ENCODE measurements at regions not wholly inside any gene's neighbourhood (a gene's known extent, or its start where the extent isn't known, plus 50 kb on each side); places are given as distances from the start of the nearest gene placed in this dataset.

GRCh38 chr17:71302721-71303549 lies 817.9 kb upstream of the SOX9 start:
- POLR2A ChIA-PET, result no interaction called here

GRCh38 chr17:71304498-71305158 lies 816.2 kb upstream of the SOX9 start:
- Mint-ChIP-seq H3K27me3 (no peaks in the 10 kb centered on the region), H3K36me3 (peaks cover 0 to 2% (median 0%) of the 10 kb centered on the region in 3 donors), H3K27ac (no peak overlapping the region), H3K4me3 (no peak overlapping the region), H3K4me1 (no peaks in the 10 kb centered on the region), H3K9me3 (peaks cover 14 to 31% (median 24%) of the 10 kb centered on the region in 5 donors)
- Histone ChIP-seq H3K4me1 (ENCODE audit: insufficient read depth, low read length) (no peaks in the 10 kb centered on the region), H3K4me3 (ENCODE audit: low read length) (no peak overlapping the region), H3K9me3 (ENCODE audit: low read length) (no peaks in the 10 kb centered on the region), H3K27me3 (ENCODE audit: insufficient read depth, low read length, poor library complexity, severe bottlenecking) (no peaks in the 10 kb centered on the region), H3K36me3 (ENCODE audit: insufficient read depth, low read length) (no peaks in the 10 kb centered on the region), H3K27ac (ENCODE audit: low read depth, low read length) (no peak overlapping the region)
- DNase-seq, result no peak
- CTCF ChIA-PET, result no interaction called here
- POLR2A ChIA-PET, result no interaction called here

More at GRCh38 chr17:71302721-71303549, 817.9 kb upstream of the SOX9 start:
- CTCF ChIA-PET, result interaction anchor here (1.4 kb wide), 1 partner anchor 13 kb away, joined by 3 read pairs; no protein-coding TSS in a partner anchor
- Histone ChIP-seq H3K27me3 (ENCODE audit: insufficient read depth, low read length, poor library complexity, severe bottlenecking) (no peaks in the 10 kb centered on the region), H3K9me3 (ENCODE audit: low read length) (no peaks in the 10 kb centered on the region), H3K4me3 (ENCODE audit: low read length) (no peak overlapping the region), H3K36me3 (ENCODE audit: insufficient read depth, low read length) (no peaks in the 10 kb centered on the region), H3K27ac (ENCODE audit: low read depth, low read length) (no peak overlapping the region), H3K4me1 (ENCODE audit: insufficient read depth, low read length) (no peaks in the 10 kb centered on the region)
- Mint-ChIP-seq H3K27ac (no peak overlapping the region), H3K9me3 (peaks cover 10 to 26% (median 20%) of the 10 kb centered on the region in 5 donors), H3K4me1 (no peaks in the 10 kb centered on the region), H3K4me3 (no peak overlapping the region), H3K27me3 (no peaks in the 10 kb centered on the region), H3K36me3 (peaks cover 0 to 2% (median 0%) of the 10 kb centered on the region in 3 donors)
- no peak for DNase-seq

- CTCF ChIA-PET, result no interaction called here
- H3K27ac ChIP-seq (ENCODE audit: low read depth, low read length), result no peak overlapping the region
- DNase-seq, result no peak
- H3K9me3 ChIP-seq (ENCODE audit: low read length), result no peaks in the 10 kb centered on the region
- no peaks in the 10 kb centered on the region for H3K4me1 ChIP-seq (ENCODE audit: insufficient read depth, low read length)
- POLR2A ChIA-PET, result no interaction called here
- no peaks in the 10 kb centered on the region for H3K27me3 ChIP-seq (ENCODE audit: insufficient read depth, low read length, poor library complexity, severe bottlenecking)
- Mint-ChIP-seq H3K4me1 (no peaks in the 10 kb centered on the region), H3K9me3 (peaks cover 1 to 35% (median 3%) of the 10 kb centered on the region in 5 donors), H3K27ac (no peak overlapping the region), H3K36me3 (no peaks in the 10 kb centered on the region), H3K27me3 (no peaks in the 10 kb centered on the region), H3K4me3 (no peak overlapping the region)
- no peak overlapping the region for H3K4me3 ChIP-seq (ENCODE audit: low read length)
- H3K36me3 ChIP-seq (ENCODE audit: insufficient read depth, low read length), result no peaks in the 10 kb centered on the region
Observed at GRCh38 chr17:71313866-71314265, 807.0 kb upstream of the SOX9 start.

- ChIA-PET CTCF (no interaction called here), POLR2A (no interaction called here)
- no peaks in the 10 kb centered on the region for H3K9me3 ChIP-seq (ENCODE audit: low read length)
- no peaks in the 10 kb centered on the region for H3K4me1 Mint-ChIP-seq
- H3K9me3 Mint-ChIP-seq, result peaks cover 0 to 27% (median 2%) of the 10 kb centered on the region in 5 donors
- H3K4me1 ChIP-seq (ENCODE audit: insufficient read depth, low read length), result no peaks in the 10 kb centered on the region
- H3K36me3 ChIP-seq (ENCODE audit: insufficient read depth, low read length), result no peaks in the 10 kb centered on the region
- DNase-seq, result no peak
- no peak overlapping the region for H3K4me3 Mint-ChIP-seq
- H3K4me3 ChIP-seq (ENCODE audit: low read length), result no peak overlapping the region
- H3K36me3 Mint-ChIP-seq, result no peaks in the 10 kb centered on the region
- no peak overlapping the region for H3K27ac Mint-ChIP-seq
- no peak overlapping the region for H3K27ac ChIP-seq (ENCODE audit: low read depth, low read length)
- no peaks in the 10 kb centered on the region for H3K27me3 Mint-ChIP-seq
- H3K27me3 ChIP-seq (ENCODE audit: insufficient read depth, low read length, poor library complexity, severe bottlenecking), result no peaks in the 10 kb centered on the region
Observed at GRCh38 chr17:71315568-71315967, 805.3 kb upstream of the SOX9 start.

GRCh38 chr17:71316176-71316897 lies 804.5 kb upstream of the SOX9 start:
- Histone ChIP-seq H3K4me3 (ENCODE audit: low read length) (no peak overlapping the region), H3K36me3 (ENCODE audit: insufficient read depth, low read length) (no peaks in the 10 kb centered on the region), H3K27me3 (ENCODE audit: insufficient read depth, low read length, poor library complexity, severe bottlenecking) (no peaks in the 10 kb centered on the region), H3K9me3 (ENCODE audit: low read length) (no peaks in the 10 kb centered on the region), H3K27ac (ENCODE audit: low read depth, low read length) (no peak overlapping the region), H3K4me1 (ENCODE audit: insufficient read depth, low read length) (no peaks in the 10 kb centered on the region)
- CTCF ChIA-PET, result no interaction called here
- Mint-ChIP-seq H3K4me3 (no peak overlapping the region), H3K36me3 (no peaks in the 10 kb centered on the region), H3K9me3 (peaks cover 0 to 27% (median 2%) of the 10 kb centered on the region in 5 donors), H3K27ac (no peak overlapping the region), H3K27me3 (no peaks in the 10 kb centered on the region), H3K4me1 (no peaks in the 10 kb centered on the region)
- DNase-seq, result no peak
- POLR2A ChIA-PET, result no interaction called here

GRCh38 chr17:71320009-71320796 lies 800.6 kb upstream of the SOX9 start:
- DNase-seq, result no peak
- no peaks in the 10 kb centered on the region for H3K4me1 Mint-ChIP-seq
- Histone ChIP-seq H3K9me3 (ENCODE audit: low read length) (no peaks in the 10 kb centered on the region), H3K4me3 (ENCODE audit: low read length) (no peak overlapping the region), H3K27me3 (ENCODE audit: insufficient read depth, low read length, poor library complexity, severe bottlenecking) (no peaks in the 10 kb centered on the region), H3K4me1 (ENCODE audit: insufficient read depth, low read length) (no peaks in the 10 kb centered on the region), H3K27ac (ENCODE audit: low read depth, low read length) (no peak overlapping the region), H3K36me3 (ENCODE audit: insufficient read depth, low read length) (no peaks in the 10 kb centered on the region)
- peaks cover 0 to 2% of the 10 kb centered on the region in 2 donors for H3K27me3 Mint-ChIP-seq
- no peaks in the 10 kb centered on the region for H3K36me3 Mint-ChIP-seq
- peaks cover 3 to 13% (median 4%) of the 10 kb centered on the region in 5 donors for H3K9me3 Mint-ChIP-seq
- ChIA-PET POLR2A (no interaction called here), CTCF (no interaction called here)
- H3K27ac Mint-ChIP-seq, result no peak overlapping the region
- no peak overlapping the region for H3K4me3 Mint-ChIP-seq

- CTCF ChIA-PET, result no interaction called here
- no peak overlapping the region for H3K27ac Mint-ChIP-seq
- H3K4me1 Mint-ChIP-seq, result no peaks in the 10 kb centered on the region
Observed at GRCh38 chr17:71325117-71325516, 795.7 kb upstream of the SOX9 start.

More at GRCh38 chr17:71325117-71325516, 795.7 kb upstream of the SOX9 start:
- POLR2A ChIA-PET, result no interaction called here
- peaks cover 0 to 2% of the 10 kb centered on the region in 2 donors for H3K27me3 Mint-ChIP-seq
- Histone ChIP-seq H3K9me3 (ENCODE audit: low read length) (no peaks in the 10 kb centered on the region), H3K4me1 (ENCODE audit: insufficient read depth, low read length) (no peaks in the 10 kb centered on the region), H3K27me3 (ENCODE audit: insufficient read depth, low read length, poor library complexity, severe bottlenecking) (no peaks in the 10 kb centered on the region), H3K4me3 (ENCODE audit: low read length) (no peak overlapping the region), H3K27ac (ENCODE audit: low read depth, low read length) (no peak overlapping the region), H3K36me3 (ENCODE audit: insufficient read depth, low read length) (no peaks in the 10 kb centered on the region)
- DNase-seq, result no peak
- no peaks in the 10 kb centered on the region for H3K36me3 Mint-ChIP-seq
- peaks cover 4 to 14% (median 11%) of the 10 kb centered on the region in 5 donors for H3K9me3 Mint-ChIP-seq
- H3K4me3 Mint-ChIP-seq, result no peak overlapping the region

Measured in CD8-positive, alpha-beta memory T cell (primary cell).